SU-DHL-6 (cell line): ENCODE measurements at regions not wholly inside any gene's neighbourhood (a gene's known extent, or its start where the extent isn't known, plus 50 kb on each side); places are given as distances from the start of the nearest gene placed in this dataset.

Source experiments
- H2AFZ ChIP-seq: fragments of 200-600 bp; sonication (generic); 2 replicates; pipeline ENCODE4 v1.6.1; 2014; ENCODE audit warnings: low read depth, mild to moderate bottlenecking, moderate library complexity, mixed read lengths, antibody characterized with exemption, low read length; ENCODE audit not compliant: severe bottlenecking
- H3F3A ChIP-seq: fragments of 200-600 bp; shearing (Covaris generic); 2 replicates; pipeline ENCODE4 v1.6.0; 2016; ENCODE audit warnings: antibody characterized with exemption, mild to moderate bottlenecking; ENCODE audit not compliant: insufficient read depth
- H3K27ac ChIP-seq: fragments of 200-600 bp; sonication (generic); 2 replicates; pipeline ENCODE4 v1.5.1; 2016; ENCODE audit warnings: low read depth, mild to moderate bottlenecking, low read length, moderate library complexity, mixed read lengths
- H3K27me3 ChIP-seq: fragments of 200-600 bp; sonication (generic), shearing (Covaris generic); 2 replicates; pipeline ENCODE4 v1.6.0; 2014; ENCODE audit warnings: mild to moderate bottlenecking, low read length
- H3K36me3 ChIP-seq: fragments of 200-600 bp; sonication (generic); 2 replicates; pipeline ENCODE4 v1.6.1; 2014; ENCODE audit warnings: mild to moderate bottlenecking, low read length, mixed read lengths
- H3K4me2 ChIP-seq: fragments of 300-600, 200-600 bp; shearing (Covaris generic), sonication (generic); 2 replicates; pipeline ENCODE4 v1.6.0; 2014; ENCODE audit warnings: low read length, low read depth, mild to moderate bottlenecking; ENCODE audit not compliant: poor library complexity, severe bottlenecking
- H3K4me3 ChIP-seq: fragments of 200-600 bp; sonication (generic); 2 replicates; pipeline ENCODE4 v1.5.1; 2014; ENCODE audit warnings: antibody characterized with exemption, low read length, mild to moderate bottlenecking, mixed read lengths; ENCODE audit not compliant: insufficient read depth, poor library complexity, severe bottlenecking
- H3K79me2 ChIP-seq: fragments of 200-600 bp; sonication (generic); 2 replicates; pipeline ENCODE4 v1.6.1; 2014; ENCODE audit warnings: mild to moderate bottlenecking, low read length, moderate library complexity; ENCODE audit not compliant: insufficient read depth
- H3K9ac ChIP-seq: fragments of 200-600 bp; sonication (generic); 2 replicates; pipeline ENCODE4 v1.7.0; 2014; ENCODE audit warnings: mild to moderate bottlenecking, low read length
- H3K9me2 ChIP-seq: fragments of 200-600 bp; sonication (generic); replicated peaks from 2 replicates; pipeline ENCODE4 v1.6.1; 2014; ENCODE audit warnings: low read length; ENCODE audit not compliant: insufficient read depth
- H3K9me3 ChIP-seq: fragments of 200-600 bp; sonication (generic); 2 replicates; pipeline ENCODE4 v1.6.1; 2014; ENCODE audit warnings: low read length, mixed read lengths; ENCODE audit not compliant: insufficient read depth
- H4K20me1 ChIP-seq: fragments of 200-600 bp; sonication (generic); 2 replicates; pipeline ENCODE4 v1.6.1; 2014; ENCODE audit warnings: low read depth, mild to moderate bottlenecking, antibody characterized with exemption, low read length, moderate library complexity, mixed read lengths
- CTCF ChIP-seq: fragments of 200-600 bp; sonication (generic); IDR thresholded peaks from one replicate; pipeline ENCODE4 v1.5.1; 2017; ENCODE audit warnings: antibody characterized with exemption, mild to moderate bottlenecking, low read length, moderate library complexity; ENCODE audit not compliant: insufficient read depth, poor library complexity, severe bottlenecking
- EZH2phosphoT487 ChIP-seq: fragments of 200-600 bp; sonication (generic), shearing (Covaris generic); conservative IDR thresholded peaks from 2 replicates; pipeline ENCODE4 v1.6.1; 2018; ENCODE audit warnings: mild to moderate bottlenecking, antibody characterized with exemption, low read length, moderate library complexity, mixed read lengths

DNA sequence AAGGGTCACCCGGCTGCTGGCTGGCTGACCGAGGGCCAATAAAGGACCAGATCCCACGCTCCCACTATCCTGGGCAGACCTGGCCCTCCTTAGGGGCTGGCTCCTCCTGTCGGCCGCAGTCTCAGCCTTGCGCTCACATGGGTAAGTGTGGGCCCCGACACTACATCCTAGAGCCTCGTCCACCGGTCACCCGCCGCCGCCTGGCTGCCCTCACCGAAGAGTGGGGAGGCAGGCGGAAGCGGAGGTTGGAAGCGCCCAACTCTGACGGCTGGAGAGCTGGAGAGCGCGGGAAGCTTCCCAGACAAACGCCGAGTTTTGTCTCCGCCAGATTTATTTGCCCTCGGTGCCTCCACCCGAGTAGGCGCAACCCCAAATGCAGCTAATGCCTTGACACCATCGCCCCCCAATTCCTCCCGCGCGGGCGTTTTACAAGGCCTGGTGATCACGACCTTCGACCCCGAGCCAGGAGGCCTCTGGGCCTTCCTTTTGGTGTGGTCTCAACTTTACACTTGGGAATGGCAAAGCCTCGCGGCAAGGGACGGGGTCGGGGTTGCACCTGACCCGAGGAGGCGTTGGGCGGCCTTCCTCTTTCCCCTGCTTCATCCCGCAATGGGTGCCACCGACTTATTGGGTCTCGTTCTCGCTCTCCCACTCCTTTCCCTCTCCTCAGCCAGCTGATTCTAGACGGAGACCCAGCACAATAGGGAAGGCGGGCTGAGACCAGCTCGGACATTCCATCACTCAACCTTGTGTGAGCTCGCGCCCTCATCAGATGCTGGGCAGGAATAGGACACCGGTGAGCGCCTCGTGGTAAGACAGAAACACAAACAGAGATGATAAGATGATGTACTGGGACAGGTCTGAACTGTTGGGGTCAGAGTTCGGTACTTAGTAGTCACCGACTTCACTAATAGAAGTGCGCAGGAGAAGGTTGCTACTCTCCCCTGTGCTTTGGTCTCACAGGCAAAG, 78.3 kb upstream of the ANO4 start:
- H3K27ac ChIP-seq: no peak overlapping the region
- H3K9me2 ChIP-seq: no peaks in the 10 kb centered on the region
- H2AFZ ChIP-seq: no peak overlapping the region
- H3K9ac ChIP-seq: no peak overlapping the region
- H3K4me3 ChIP-seq: no peak overlapping the region
- no peaks in the 10 kb centered on the region for H3K36me3 ChIP-seq
- TF ChIP-seq EZH2phosphoT487 (no peak), CTCF (no peak)
- H3F3A ChIP-seq: no peaks in the 10 kb centered on the region
- no peaks in the 10 kb centered on the region for H3K79me2 ChIP-seq
- no peaks in the 10 kb centered on the region for H3K9me3 ChIP-seq
- no peaks in the 10 kb centered on the region for H3K27me3 ChIP-seq
- no peak overlapping the region for H3K4me2 ChIP-seq
- no peaks in the 10 kb centered on the region for H4K20me1 ChIP-seq

- no peaks in the 10 kb centered on the region for H3K9me2 ChIP-seq
- H3F3A ChIP-seq: no peaks in the 10 kb centered on the region
- H3K27me3 ChIP-seq: no peaks in the 10 kb centered on the region
- H3K36me3 ChIP-seq: no peaks in the 10 kb centered on the region
- TF ChIP-seq CTCF: no peak
- no peak for TF ChIP-seq EZH2phosphoT487
- no peak overlapping the region for H3K9ac ChIP-seq
- H3K79me2 ChIP-seq: no peaks in the 10 kb centered on the region
- no peak overlapping the region for H3K4me2 ChIP-seq
- H3K4me3 ChIP-seq: no peak overlapping the region
- no peaks in the 10 kb centered on the region for H3K9me3 ChIP-seq
- no peak overlapping the region for H3K27ac ChIP-seq
- no peaks in the 10 kb centered on the region for H4K20me1 ChIP-seq
- no peak overlapping the region for H2AFZ ChIP-seq
These were observed 77.4 kb upstream of the ANO4 start for GRCh38 chr12:100716945-100717732.

DNA sequence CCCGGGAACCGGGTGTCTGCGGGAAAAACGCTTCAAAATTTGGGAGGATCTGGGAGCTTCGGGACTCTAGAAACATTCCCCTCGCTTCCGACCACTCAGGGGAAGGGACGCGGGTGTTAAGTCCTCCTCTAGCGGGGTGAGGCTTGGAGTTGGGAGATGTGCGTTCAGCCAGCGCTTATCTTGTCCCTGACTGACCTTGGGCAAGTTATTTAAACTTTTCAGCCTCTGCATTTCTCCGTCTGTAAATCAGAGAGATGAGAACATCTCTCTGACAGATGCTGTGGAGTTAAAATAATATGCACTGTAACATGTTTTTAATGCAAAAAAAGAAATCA, 76.9 kb upstream of the ANO4 start:
- Histone ChIP-seq H3K9ac (no peak overlapping the region), H2AFZ (no peak overlapping the region), H3K79me2 (no peaks in the 10 kb centered on the region), H3K36me3 (no peaks in the 10 kb centered on the region), H3K4me2 (no peak overlapping the region), H3K4me3 (no peak overlapping the region), H3K27me3 (no peaks in the 10 kb centered on the region), H3K9me2 (no peaks in the 10 kb centered on the region), H3K27ac (no peak overlapping the region), H3F3A (no peaks in the 10 kb centered on the region), H4K20me1 (no peaks in the 10 kb centered on the region), H3K9me3 (no peaks in the 10 kb centered on the region)
- no peak for TF ChIP-seq CTCF
- TF ChIP-seq EZH2phosphoT487: no peak
